DMS114 treated with DMSO at 0.1 percent for 48 hours (cell line): ENCODE measurements at regions not wholly inside any gene's neighbourhood (a gene's known extent, or its start where the extent isn't known, plus 50 kb on each side); places are given as distances from the start of the nearest gene placed in this dataset.

Experiments
- DNase-seq: peaks from one replicate; lab custom pipeline; 2025; ENCODE audit not compliant: unreplicated experiment; lab: John Stamatoyannopoulos, UW

DNA sequence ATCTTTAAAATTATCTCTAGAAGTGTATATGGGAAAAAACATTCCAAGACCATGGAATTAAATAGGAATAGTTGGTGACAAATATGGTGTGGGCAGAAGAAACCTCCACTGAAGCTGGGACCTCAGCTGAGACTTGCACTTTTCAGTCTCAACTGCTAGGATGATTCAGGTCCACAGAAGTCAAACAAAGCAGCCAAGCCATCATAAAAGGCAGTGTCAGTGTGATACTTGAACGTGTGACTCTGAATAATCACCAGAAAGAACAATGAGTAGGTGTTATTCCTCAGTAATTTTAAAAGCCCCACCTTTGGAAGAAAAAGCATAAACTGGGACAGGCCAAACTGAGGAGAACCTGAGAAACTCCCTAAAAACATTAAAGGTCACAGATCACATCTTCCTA lies 90.7 kb downstream of the ZNF281 start:
- no peak for DNase-seq

GRCh38 chr1:200317236-200317635 lies 92.6 kb downstream of the ZNF281 start:
- no peak for DNase-seq

DNA sequence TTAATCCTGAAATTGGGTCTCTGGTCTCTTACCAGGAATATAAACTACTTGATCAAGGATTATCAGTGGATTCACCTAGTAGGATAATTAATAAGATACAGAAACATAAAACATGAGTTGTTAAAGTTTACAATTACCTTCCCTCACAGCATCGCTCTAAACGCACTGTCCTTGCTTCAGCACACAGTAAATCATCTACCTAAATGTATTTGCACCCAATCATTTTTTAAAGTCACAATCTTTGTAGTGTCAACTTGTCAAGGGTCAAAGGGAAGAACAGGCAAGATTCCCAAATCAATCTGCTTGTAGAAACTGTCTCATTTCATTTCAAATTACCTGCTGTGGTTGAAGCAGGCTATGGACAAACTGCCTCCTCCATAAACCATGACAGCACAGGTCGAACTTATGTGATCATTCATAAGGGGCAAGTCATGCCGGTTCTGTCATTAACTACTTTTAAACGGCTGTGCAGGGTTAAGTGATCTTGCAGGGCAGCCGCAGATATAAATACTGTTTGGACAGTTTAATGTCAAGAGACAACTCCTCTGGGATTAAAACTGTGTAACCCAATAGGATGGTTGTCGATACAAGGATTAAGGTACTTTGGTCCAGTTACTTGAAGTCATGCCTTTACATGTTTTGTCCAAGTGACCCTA lies 93.6 kb downstream of the ZNF281 start:
- DNase-seq = no peak

DNA sequence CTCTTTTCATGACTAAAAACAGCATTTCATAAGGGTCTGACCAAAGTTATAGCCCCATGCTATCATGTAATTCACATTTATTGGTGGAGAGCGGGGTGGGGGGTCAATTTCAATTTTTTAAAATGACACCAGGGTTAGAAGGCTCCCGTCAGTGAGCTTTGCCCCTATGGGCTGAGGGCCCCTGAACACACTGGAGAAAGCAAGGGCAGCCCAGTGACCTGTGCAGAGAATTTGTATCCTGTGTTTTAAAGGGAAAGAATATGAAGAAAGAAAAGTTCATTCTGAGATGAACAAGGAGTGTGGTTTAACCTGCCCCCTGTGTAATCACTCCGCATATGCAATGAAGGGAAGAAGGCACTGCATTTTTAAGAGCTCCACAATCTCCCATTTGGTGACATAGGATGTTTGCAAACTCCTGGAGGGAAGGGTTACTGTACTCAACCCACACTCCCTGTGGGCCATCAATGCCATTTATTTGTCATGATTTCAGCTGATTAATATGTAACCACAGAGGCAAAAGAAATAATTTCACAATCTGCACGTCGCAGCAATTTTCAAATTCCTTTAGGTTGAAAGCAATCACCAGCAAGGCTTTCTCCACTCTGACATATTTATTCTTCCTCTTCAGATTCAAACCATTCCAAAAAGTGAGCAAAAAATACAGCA lies 95.6 kb downstream of the ZNF281 start:
- no peak for DNase-seq

- no peak for DNase-seq
Measured at GRCh38 chr1:200311256-200311655, 98.6 kb downstream of the ZNF281 start.

DNA sequence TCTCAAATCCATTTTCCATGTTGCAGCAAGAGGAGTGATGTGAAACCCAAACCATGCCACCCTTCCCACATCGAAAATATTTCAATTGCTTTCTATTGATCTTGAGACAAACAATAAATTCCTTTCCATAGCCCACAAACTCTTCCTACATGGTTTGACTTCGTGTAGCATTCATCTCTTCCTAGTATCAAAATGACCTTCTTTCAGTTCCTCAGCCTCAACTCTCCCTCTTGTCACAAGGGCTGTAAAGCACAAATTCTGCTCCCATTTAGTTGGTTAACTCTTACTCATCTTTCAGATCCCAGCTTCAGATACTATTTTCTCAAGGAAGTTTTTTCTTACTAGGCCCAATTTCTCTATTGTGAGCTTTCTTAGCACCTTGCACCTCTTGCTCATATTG lies 99.0 kb downstream of the ZNF281 start:
- DNase-seq = no peak

GRCh38 chr1:200307755-200308066 lies 102.1 kb downstream of the ZNF281 start:
- DNase-seq = no peak

GRCh38 chr1:200306944-200307754 lies 102.7 kb downstream of the ZNF281 start:
- DNase-seq = peak; percentile 28

GRCh38 chr1:200305806-200306205 lies 104.0 kb downstream of the ZNF281 start:
- DNase-seq = no peak

- no peak for DNase-seq
Measured at GRCh38 chr1:200304171-200304570, 105.7 kb downstream of the ZNF281 start.

DNA sequence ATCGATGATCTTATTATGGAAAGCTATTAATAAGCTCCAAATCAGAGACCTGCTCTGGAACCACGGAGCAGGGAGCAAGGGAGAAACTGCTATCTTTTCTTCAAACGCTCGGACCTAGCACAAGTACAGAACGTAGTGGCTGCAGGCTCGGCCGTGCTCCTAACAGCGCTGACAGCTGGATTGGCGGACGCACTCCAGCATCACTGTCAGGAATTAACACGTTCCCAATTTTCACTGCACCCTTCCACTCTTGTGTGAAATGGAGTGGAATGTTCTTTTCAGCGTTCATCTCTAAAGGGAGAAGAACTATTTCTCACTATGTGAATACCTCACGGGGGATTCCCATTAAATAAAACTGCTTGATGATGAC lies 106.9 kb downstream of the ZNF281 start:
- DNase-seq = peak; percentile 11

GRCh38 chr1:200302192-200302920 lies 107.5 kb downstream of the ZNF281 start:
- DNase-seq = no peak

DNA sequence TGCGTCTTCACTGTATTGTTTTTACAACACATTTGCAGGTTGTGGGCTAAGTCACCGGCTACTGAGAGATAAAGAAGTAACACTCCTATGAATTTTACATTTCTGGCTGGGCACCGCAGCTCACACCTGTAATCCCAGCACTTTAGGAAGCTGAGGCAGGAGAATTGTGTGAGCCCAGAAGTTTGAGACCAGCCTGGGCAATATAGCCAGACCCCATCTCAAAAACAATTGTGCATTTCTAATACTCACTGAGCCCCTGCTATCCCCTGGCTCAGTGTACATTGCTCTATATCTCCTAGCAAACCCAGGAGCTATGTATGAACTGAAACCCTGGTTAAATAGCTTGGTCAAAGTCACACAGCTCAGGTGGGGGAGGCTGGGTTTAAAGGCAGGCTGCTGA lies 108.7 kb downstream of the ZNF281 start:
- no peak for DNase-seq

DNA sequence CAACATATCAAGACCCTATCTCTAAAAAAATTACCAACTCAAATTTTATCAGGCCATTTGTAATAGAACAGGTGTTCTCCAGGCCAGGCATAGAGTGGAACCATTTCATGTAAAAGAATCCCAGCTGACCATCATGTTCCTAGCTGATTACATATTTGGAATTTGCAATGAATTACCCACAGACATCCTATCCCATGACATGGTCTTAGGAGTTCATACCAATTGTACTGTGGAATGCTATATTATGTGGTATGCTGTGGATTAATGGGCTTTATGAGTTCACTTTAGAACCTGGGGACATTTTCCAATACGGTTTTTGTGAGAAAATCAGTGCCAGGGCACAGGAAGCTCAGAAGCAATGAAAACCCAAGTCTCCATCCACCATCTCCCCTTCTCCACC lies 110.3 kb downstream of the ZNF281 start:
- DNase-seq = no peak

DNA sequence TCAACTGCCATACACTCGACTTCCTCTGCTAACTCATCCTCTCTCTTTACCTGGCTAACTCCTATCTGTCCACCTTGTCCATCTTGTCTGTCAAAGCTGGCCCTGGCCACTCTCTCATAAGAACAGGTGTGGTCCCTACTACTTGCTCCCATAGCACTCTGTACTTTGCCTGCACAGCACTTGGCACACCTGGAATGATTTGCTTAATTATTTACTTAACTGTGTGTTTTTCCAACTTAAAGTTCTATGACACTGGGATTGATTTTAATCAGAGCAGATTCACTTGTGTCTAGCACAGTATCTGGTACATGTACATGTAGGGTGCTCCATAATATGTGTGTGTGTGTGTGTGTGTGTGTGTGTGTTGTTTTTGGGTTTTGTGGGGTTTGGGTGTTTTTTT lies 111.6 kb downstream of the ZNF281 start:
- no peak for DNase-seq

- no peak for DNase-seq
Measured at GRCh38 chr1:200296091-200296661, 113.7 kb downstream of the ZNF281 start.

- no peak for DNase-seq
Measured at GRCh38 chr1:200294241-200294640, 115.6 kb downstream of the ZNF281 start.

- DNase-seq = no peak
Measured at GRCh38 chr1:200292699-200293098, 117.1 kb downstream of the ZNF281 start.

DNA sequence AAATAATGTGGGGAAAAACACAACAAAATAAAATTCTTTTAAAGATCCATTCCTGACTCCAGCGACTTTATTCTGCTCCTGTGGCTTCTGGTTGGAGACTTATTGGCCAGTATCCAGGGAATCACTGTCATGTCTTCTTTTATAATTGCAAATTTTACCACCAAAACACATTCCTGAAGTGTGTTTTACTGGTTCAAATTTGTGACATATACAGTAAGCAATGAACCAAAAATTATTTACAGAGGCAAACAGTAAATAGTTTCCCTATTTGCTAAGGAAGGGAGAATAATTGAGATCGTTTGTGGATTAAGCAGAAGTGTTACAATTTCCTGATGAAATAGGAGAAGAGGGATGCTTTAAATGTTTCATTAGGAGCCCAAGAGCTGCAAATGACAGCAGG lies 118.7 kb downstream of the ZNF281 start:
- no peak for DNase-seq

GRCh38 chr1:200290010-200290685 lies 119.7 kb downstream of the ZNF281 start:
- DNase-seq = no peak

GRCh38 chr1:200288226-200288625 lies 121.6 kb downstream of the ZNF281 start:
- DNase-seq = no peak
